Endothelial cell of umbilical vein (primary cell): ENCODE measurements at regions not wholly inside any gene's neighbourhood (a gene's known extent, or its start where the extent isn't known, plus 50 kb on each side); places are given as distances from the start of the nearest gene placed in this dataset.

ENCODE experiments used
- BruUV-seq: library from RNA; stranded (reverse); fragments of 400-500 nt; replicated peaks from 2 replicates; lab custom pipeline; 2021; lab: Mats Ljungman, UMichigan
- CTCF ChIA-PET: fragments of 300-600, 350-600 bp; sonication (Branson Sonifier 250); formaldehyde crosslinking; loops from one replicate; lab custom pipeline; 2021; ENCODE audit warnings: antibody characterized with exemption, inconsistent platforms; lab: Charles Lee
- POLR2A ChIA-PET: fragments of 300-600, 350-600 bp; sonication (Branson Sonifier 250); formaldehyde crosslinking; loops from one replicate; lab custom pipeline; 2021; ENCODE audit warnings: antibody characterized with exemption, inconsistent platforms; lab: Charles Lee
- DNase-seq: peaks from one replicate; pipeline ENCODE4 v3.0.0-alpha.2; 2011; ENCODE audit warnings: low read depth, low spot score
- FAIRE-seq: peaks from 2 replicates; lab custom pipeline; 2011; peaks lifted over from hg19 to GRCh38; lab: Jason Lieb, UNC
- H2AFZ ChIP-seq: 2 replicates; pipeline ENCODE4 v1.6.0; 2012; ENCODE audit warnings: low read depth, low read length, control low read depth, inconsistent platforms
- H3K27ac ChIP-seq: 2 replicates; pipeline ENCODE4 v1.5.1; 2011; ENCODE audit warnings: low read depth, mild to moderate bottlenecking, control low read depth, low read length, moderate library complexity; ENCODE audit not compliant: insufficient read depth
- H3K27me3 ChIP-seq, 2 experiments: 2 replicates each; pipeline versions ENCODE4 v1.6.0 to v1.6.1; 2011; ENCODE audit warnings: low read length in 2 of 2, mixed read lengths in 1 of 2; ENCODE audit not compliant: control insufficient read depth in 2 of 2, insufficient read depth in 2 of 2
- H3K36me3 ChIP-seq, 2 experiments: 2 replicates in 1 of 2; 3 replicates in 1 of 2; pipeline ENCODE4 v1.5.1; 2011; ENCODE audit warnings: low read length in 2 of 2, mild to moderate bottlenecking in 1 of 2, moderate library complexity in 1 of 2; ENCODE audit not compliant: control insufficient read depth in 2 of 2, insufficient read depth in 2 of 2; ENCODE audit errors: extremely low read depth in 1 of 2
- H3K4me1 ChIP-seq: 3 replicates; pipeline ENCODE4 v1.5.1; 2011; ENCODE audit warnings: mild to moderate bottlenecking, low read length; ENCODE audit not compliant: control insufficient read depth, insufficient read depth; ENCODE audit errors: extremely low read depth
- H3K4me2 ChIP-seq: 2 replicates; pipeline ENCODE4 v1.6.1; 2011; ENCODE audit warnings: low read length, control low read depth, mixed read lengths; ENCODE audit not compliant: insufficient read depth
- H3K4me3 ChIP-seq, 3 experiments: fragments of 200-600 bp in 1 of 3; sonication (generic), shearing (Covaris generic) in 1 of 3; replicated peaks in 1 of 3; 2 replicates each; pipeline ENCODE4 v1.5.1; 2011 to 2016; ENCODE audit warnings: control low read depth in 3 of 3, low read length in 3 of 3, mild to moderate bottlenecking in 2 of 3, inconsistent platforms in 1 of 3, low read depth in 1 of 3, moderate library complexity in 1 of 3; ENCODE audit not compliant: insufficient read depth in 1 of 3
- H3K79me2 ChIP-seq: 2 replicates; pipeline ENCODE4 v1.6.0; 2012; ENCODE audit warnings: low read length, inconsistent platforms; ENCODE audit not compliant: control insufficient read depth, insufficient read depth
- H3K9ac ChIP-seq: replicated peaks from 2 replicates; pipeline ENCODE3; 2011; ENCODE audit warnings: low read length, control low read depth; ENCODE audit not compliant: insufficient read depth; ENCODE audit errors: extremely low read depth
- H3K9me1 ChIP-seq: replicated peaks from 3 replicates; pipeline ENCODE4 v1.6.0; 2011; ENCODE audit warnings: mild to moderate bottlenecking, low read length; ENCODE audit not compliant: control insufficient read depth, insufficient read depth; ENCODE audit errors: extremely low read depth
- H3K9me3 ChIP-seq: replicated peaks from 2 replicates; pipeline ENCODE4 v1.5.1; 2012; ENCODE audit warnings: low read length, inconsistent platforms; ENCODE audit not compliant: control insufficient read depth, insufficient read depth
- H4K20me1 ChIP-seq: replicated peaks from 2 replicates; pipeline ENCODE3; 2011; ENCODE audit warnings: mild to moderate bottlenecking, low read length; ENCODE audit not compliant: control insufficient read depth, insufficient read depth; ENCODE audit errors: extremely low read depth
- CTCF ChIP-seq, 2 donors: IDR thresholded peaks; 1 replicate in 1 of 2; 2 replicates in 1 of 2; pipeline ENCODE4 v1.5.1; 2011; ENCODE audit warnings: low read length in 2 of 2, mild to moderate bottlenecking in 2 of 2, moderate library complexity in 2 of 2, control low read depth in 1 of 2, inconsistent platforms in 1 of 2, low read depth in 1 of 2; ENCODE audit not compliant: insufficient read depth in 1 of 2; ENCODE audit errors: extremely low read depth in 1 of 2
- EZH2 ChIP-seq: IDR thresholded peaks from 2 replicates; pipeline ENCODE4 v1.6.1; 2012; ENCODE audit warnings: borderline replicate concordance, low read depth, mild to moderate bottlenecking, moderate library complexity, low read length, inconsistent platforms; ENCODE audit not compliant: severe bottlenecking
- FOS ChIP-seq: IDR thresholded peaks from 2 replicates; pipeline ENCODE4 v1.6.1; 2011; ENCODE audit warnings: mild to moderate bottlenecking, low read length, moderate library complexity, borderline replicate concordance; ENCODE audit not compliant: insufficient read depth
- GATA2 ChIP-seq: IDR thresholded peaks from 2 replicates; pipeline ENCODE4 v1.7.0; 2011; ENCODE audit warnings: low read depth, mild to moderate bottlenecking, moderate library complexity, mixed read lengths, low read length; ENCODE audit not compliant: insufficient read length, insufficient read depth
- JUN ChIP-seq: IDR thresholded peaks from 2 replicates; pipeline ENCODE4 v1.6.1; 2011; ENCODE audit warnings: borderline replicate concordance, low read depth; ENCODE audit not compliant: insufficient read length, insufficient read depth
- MAX ChIP-seq: IDR thresholded peaks from 2 replicates; pipeline ENCODE4 v1.6.1; 2011; ENCODE audit not compliant: insufficient read depth, insufficient read length
- MYC ChIP-seq: IDR thresholded peaks from one replicate; pipeline ENCODE4 v1.6.1; 2011; ENCODE audit warnings: mild to moderate bottlenecking, low read depth, low read length
- POLR2A ChIP-seq: IDR thresholded peaks from 2 replicates; pipeline ENCODE4 v1.6.1; 2012; ENCODE audit warnings: low read depth, mild to moderate bottlenecking, control low read depth, low read length
- POLR2AphosphoS5 ChIP-seq: IDR thresholded peaks from 2 replicates; pipeline ENCODE4 v1.6.1; 2012; ENCODE audit warnings: low read depth, mild to moderate bottlenecking, control low read depth, low read length, moderate library complexity; ENCODE audit not compliant: insufficient read depth
- dilution Hi-C: fragments of 300-500 bp; cut with MboI; formaldehyde crosslinking; loops from one replicate; pipeline ENCODE4 v1.15.0; 2019; ENCODE audit warnings: low sequenced_read_pairs; ENCODE audit not compliant: extremely low pct_ligation_motif_present
- intact Hi-C: fragments of 100-400 bp; cut with micrococcal nuclease; formaldehyde crosslinking; loops from one replicate; pipeline ENCODE4 v1.10.0; 2022

- H2AFZ ChIP-seq: no peak overlapping the region
- no peak overlapping the region for H3K4me3 ChIP-seq
- POLR2A ChIA-PET: no interaction called here
- H3K27me3 ChIP-seq: no peaks in the 10 kb centered on the region
- TF ChIP-seq POLR2A (no peak), CTCF (IDR thresholded peaks at IDR 0.05; ENCODE audit: extremely low read depth in 1 of 2, insufficient read depth in 1 of 2, low read depth in 1 of 2, low read length in 2 of 2) (no peak), FOS (no peak), MYC (no peak), GATA2 (no peak), MAX (no peak), JUN (no peak), POLR2AphosphoS5 (no peak), EZH2 (no peak)
- DNase-seq (no peak), FAIRE-seq (no peak)
- no TSS peak for BruUV-seq
- no peaks in the 10 kb centered on the region for H3K4me1 ChIP-seq
- no peaks in the 10 kb centered on the region for H3K79me2 ChIP-seq
- no peaks in the 10 kb centered on the region for H3K9me1 ChIP-seq
- CTCF ChIA-PET: no interaction called here
- no peaks in the 10 kb centered on the region for H4K20me1 ChIP-seq
- no peak overlapping the region for H3K27ac ChIP-seq
- no peaks in the 10 kb centered on the region for H3K9me3 ChIP-seq
- H3K9ac ChIP-seq: no peak overlapping the region
- H3K36me3 ChIP-seq: no peaks in the 10 kb centered on the region
- intact Hi-C loops (no loop called here), dilution Hi-C loops (no loop called here)
- no peak overlapping the region for H3K4me2 ChIP-seq
These were observed 175.6 kb upstream of the PPP1R26 start for GRCh38 chr9:135303865-135304499.
